Gastroesophageal sphincter (tissue), 4 donors: ENCODE measurements at regions not wholly inside any gene's neighbourhood (a gene's known extent, or its start where the extent isn't known, plus 50 kb on each side); places are given as distances from the start of the nearest gene placed in this dataset.

Experiments used
- ATAC-seq: fragments of 150-250 bp; one replicate; pipeline ENCODE4 v1.9.1; 2016; ENCODE audit warnings: mild to moderate bottlenecking, moderate library complexity
- H3K27ac ChIP-seq, 4 donors: fragments of 200-600 bp; sonication (generic) in 3 of 4; 1 replicate in 3 of 4; 2 replicates in 1 of 4; pipeline ENCODE4 v1.5.1; 2016 to 2019
- H3K27me3 ChIP-seq: fragments of 200-600 bp; sonication (generic); one replicate; pipeline ENCODE4 v1.5.1; 2019
- H3K36me3 ChIP-seq, 2 donors: fragments of 200-600 bp; sonication (generic); one replicate each; pipeline ENCODE4 v1.5.1; 2019; ENCODE audit warnings: control low read depth in 1 of 2
- H3K4me1 ChIP-seq, 3 donors: fragments of 200-600 bp; sonication (generic); 1 replicate in 2 of 3; 2 replicates in 1 of 3; pipeline ENCODE4 v1.5.1; 2016 to 2019; ENCODE audit warnings: control low read depth in 2 of 3
- H3K4me3 ChIP-seq, 2 donors: fragments of 200-600 bp; sonication (generic); one replicate each; pipeline ENCODE4 v1.5.1; 2019; ENCODE audit warnings: mild to moderate bottlenecking in 1 of 2, moderate library complexity in 1 of 2
- H3K9me3 ChIP-seq, 3 donors: fragments of 200-600 bp; sonication (generic); one replicate each; pipeline ENCODE4 v1.5.1; 2017 to 2019; ENCODE audit warnings: control low read depth in 2 of 3
- EP300 ChIP-seq: sonication (generic); formaldehyde crosslinking; IDR thresholded peaks from one replicate; pipeline ENCODE4 v1.6.1; 2017; ENCODE audit warnings: antibody characterized with exemption, mild to moderate bottlenecking
- POLR2A ChIP-seq, 2 donors: fragments of 450-650 bp; IDR thresholded peaks; one replicate each; pipeline ENCODE4 v1.6.1; 2017; ENCODE audit warnings: antibody characterized with exemption in 2 of 2, mild to moderate bottlenecking in 2 of 2, moderate library complexity in 1 of 2
- POLR2AphosphoS5 ChIP-seq: sonication (generic); formaldehyde crosslinking; IDR thresholded peaks from one replicate; pipeline ENCODE4 v1.6.1; 2017; ENCODE audit warnings: antibody characterized with exemption
- WGBS, 2 donors: methylation state at CpG; one replicate each; pipeline ENCODE4 v1.1.5; 2018; ENCODE audit warnings: low coverage in 1 of 2; 5-methylcytosine and 5-hydroxymethylcytosine counted together
- TF ChIP-seq, protein P1 (sequence below), 4 experiments: fragments of 200-600 bp in 2 of 4; fragments of 450-650 bp in 2 of 4; sonication (generic) in 1 of 4; IDR thresholded peaks; one replicate each; pipeline ENCODE4 v1.5.1; 2017 to 2019; ENCODE audit warnings: antibody characterized with exemption in 4 of 4, mild to moderate bottlenecking in 2 of 4, moderate library complexity in 2 of 4

DNA sequence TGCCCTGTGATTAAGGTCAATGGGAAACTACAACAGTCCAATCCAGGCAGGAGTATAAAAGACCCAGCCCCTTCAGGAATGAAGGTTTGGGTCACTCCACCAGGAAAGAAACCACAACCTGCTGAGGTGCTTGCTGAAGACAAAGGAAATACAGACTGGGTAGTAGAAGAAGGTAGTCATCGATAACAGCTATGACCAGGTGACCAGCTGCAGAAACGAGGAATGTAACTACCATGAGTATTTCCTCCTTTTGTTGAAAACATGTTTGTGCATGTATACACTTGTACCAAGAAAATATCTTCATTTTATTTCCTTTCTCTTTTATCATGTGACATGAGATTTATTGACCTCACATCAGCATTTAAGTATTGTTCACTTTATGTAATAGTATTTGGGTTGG, 409.1 kb downstream of the FOXG1 start:
- Histone ChIP-seq H3K4me1 (no peaks in the 10 kb centered on the region), H3K36me3 (no peaks in the 10 kb centered on the region), H3K27ac (no peak overlapping the region), H3K27me3 (no peaks in the 10 kb centered on the region), H3K9me3 (no peaks in the 10 kb centered on the region), H3K4me3 (no peak overlapping the region)
- no peak for TF ChIP-seq POLR2A (IDR thresholded peaks at IDR 0.05)
- no peak for TF ChIP-seq EP300
- TF ChIP-seq, protein P1, sequence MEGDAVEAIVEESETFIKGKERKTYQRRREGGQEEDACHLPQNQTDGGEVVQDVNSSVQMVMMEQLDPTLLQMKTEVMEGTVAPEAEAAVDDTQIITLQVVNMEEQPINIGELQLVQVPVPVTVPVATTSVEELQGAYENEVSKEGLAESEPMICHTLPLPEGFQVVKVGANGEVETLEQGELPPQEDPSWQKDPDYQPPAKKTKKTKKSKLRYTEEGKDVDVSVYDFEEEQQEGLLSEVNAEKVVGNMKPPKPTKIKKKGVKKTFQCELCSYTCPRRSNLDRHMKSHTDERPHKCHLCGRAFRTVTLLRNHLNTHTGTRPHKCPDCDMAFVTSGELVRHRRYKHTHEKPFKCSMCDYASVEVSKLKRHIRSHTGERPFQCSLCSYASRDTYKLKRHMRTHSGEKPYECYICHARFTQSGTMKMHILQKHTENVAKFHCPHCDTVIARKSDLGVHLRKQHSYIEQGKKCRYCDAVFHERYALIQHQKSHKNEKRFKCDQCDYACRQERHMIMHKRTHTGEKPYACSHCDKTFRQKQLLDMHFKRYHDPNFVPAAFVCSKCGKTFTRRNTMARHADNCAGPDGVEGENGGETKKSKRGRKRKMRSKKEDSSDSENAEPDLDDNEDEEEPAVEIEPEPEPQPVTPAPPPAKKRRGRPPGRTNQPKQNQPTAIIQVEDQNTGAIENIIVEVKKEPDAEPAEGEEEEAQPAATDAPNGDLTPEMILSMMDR (IDR thresholded peaks at IDR 0.05), result no peak
- TF ChIP-seq POLR2AphosphoS5, result no peak
- ATAC-seq, result no peak
- 96 to 100% methylated on average over 2 of the region's 2 CpGs for WGBS, 2 donors

DNA sequence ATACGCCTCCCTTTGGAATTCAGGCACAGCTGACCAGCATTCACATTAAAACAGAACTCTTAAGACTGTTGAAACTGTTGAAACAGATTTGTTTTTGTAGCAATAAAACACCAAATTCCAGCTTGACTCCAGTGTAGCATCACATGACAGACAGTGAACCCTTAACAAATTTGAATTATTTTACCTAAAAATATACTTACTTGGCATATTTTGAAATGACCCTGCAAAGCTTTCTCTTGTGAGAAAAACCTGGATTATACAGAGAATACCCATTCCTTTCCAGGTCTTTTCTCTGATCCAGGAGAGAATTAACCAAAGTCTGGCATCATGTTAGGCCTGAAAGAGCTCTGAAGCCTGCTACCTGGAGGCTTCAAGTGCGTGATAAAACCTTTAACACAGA, 410.3 kb downstream of the FOXG1 start:
- no peaks in the 10 kb centered on the region for H3K27me3 ChIP-seq
- ATAC-seq, result no peak
- TF ChIP-seq, protein P1 (IDR thresholded peaks at IDR 0.05), result no peak
- TF ChIP-seq EP300, result no peak
- TF ChIP-seq POLR2AphosphoS5, result no peak
- no peak for TF ChIP-seq POLR2A (IDR thresholded peaks at IDR 0.05)
- 95% methylated on average over 2 of the region's 2 CpGs for WGBS, 2 donors
- H3K36me3 ChIP-seq, result no peaks in the 10 kb centered on the region
- H3K27ac ChIP-seq, result no peak overlapping the region
- H3K4me1 ChIP-seq, result no peaks in the 10 kb centered on the region
- no peak overlapping the region for H3K4me3 ChIP-seq
- H3K9me3 ChIP-seq, result no peaks in the 10 kb centered on the region

DNA sequence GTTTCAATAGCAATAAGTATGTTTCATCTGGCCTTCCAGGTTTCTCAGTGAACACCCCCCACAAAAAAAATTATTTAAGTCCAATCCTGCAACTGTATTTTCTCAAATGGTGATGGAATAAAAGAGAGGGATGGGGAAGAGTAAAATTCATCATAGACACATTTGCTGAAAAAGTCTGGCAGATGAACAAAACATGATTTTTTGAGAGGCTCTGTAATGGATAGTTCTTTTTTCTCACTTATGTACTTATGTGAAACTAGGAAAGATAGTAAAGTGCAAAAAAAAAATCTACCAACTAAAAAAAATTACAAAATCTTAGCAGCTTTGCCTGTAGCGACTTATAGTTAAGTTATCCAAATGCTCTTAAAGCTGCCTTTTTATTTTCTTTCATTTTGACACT, 412.4 kb downstream of the FOXG1 start:
- Histone ChIP-seq H3K27me3 (no peaks in the 10 kb centered on the region), H3K4me3 (no peak overlapping the region), H3K36me3 (no peaks in the 10 kb centered on the region), H3K27ac (no peak overlapping the region), H3K4me1 (no peaks in the 10 kb centered on the region), H3K9me3 (no peaks in the 10 kb centered on the region)
- ATAC-seq, result no peak
- 63 to 89% methylated on average over 1 of the region's 1 CpG for WGBS, 2 donors
- TF ChIP-seq POLR2A (IDR thresholded peaks at IDR 0.05) (no peak), POLR2AphosphoS5 (no peak), EP300 (no peak)
- TF ChIP-seq, protein P1 (IDR thresholded peaks at IDR 0.05), result no peak

DNA sequence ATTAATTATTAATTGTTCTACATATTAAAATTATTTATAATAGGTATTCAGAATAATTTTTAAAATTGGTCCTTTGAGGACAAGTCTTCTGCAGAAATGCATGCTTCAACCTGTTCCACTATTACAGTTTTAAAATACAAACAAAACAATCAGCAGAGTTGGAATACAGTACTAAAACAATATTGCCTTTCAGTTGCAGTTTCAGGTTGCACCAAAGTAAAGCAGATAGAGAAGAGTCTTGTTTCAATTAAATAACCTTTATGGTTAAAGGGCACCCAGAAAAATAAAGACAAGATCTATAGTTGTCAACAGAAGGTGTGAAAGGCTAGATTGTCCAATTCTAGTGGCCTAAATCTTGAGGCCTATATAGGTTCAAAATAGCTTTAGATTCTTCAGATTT, 424.5 kb downstream of the FOXG1 start:
- no peak overlapping the region for H3K27ac ChIP-seq
- H3K36me3 ChIP-seq, result no peaks in the 10 kb centered on the region
- no peaks in the 10 kb centered on the region for H3K9me3 ChIP-seq
- ATAC-seq, result no peak
- H3K27me3 ChIP-seq, result no peaks in the 10 kb centered on the region
- H3K4me1 ChIP-seq, result no peaks in the 10 kb centered on the region
- no peak overlapping the region for H3K4me3 ChIP-seq
- TF ChIP-seq POLR2AphosphoS5, result no peak
- TF ChIP-seq POLR2A (IDR thresholded peaks at IDR 0.05), result no peak
- TF ChIP-seq, protein P1 (IDR thresholded peaks at IDR 0.05), result no peak
- no peak for TF ChIP-seq EP300

DNA sequence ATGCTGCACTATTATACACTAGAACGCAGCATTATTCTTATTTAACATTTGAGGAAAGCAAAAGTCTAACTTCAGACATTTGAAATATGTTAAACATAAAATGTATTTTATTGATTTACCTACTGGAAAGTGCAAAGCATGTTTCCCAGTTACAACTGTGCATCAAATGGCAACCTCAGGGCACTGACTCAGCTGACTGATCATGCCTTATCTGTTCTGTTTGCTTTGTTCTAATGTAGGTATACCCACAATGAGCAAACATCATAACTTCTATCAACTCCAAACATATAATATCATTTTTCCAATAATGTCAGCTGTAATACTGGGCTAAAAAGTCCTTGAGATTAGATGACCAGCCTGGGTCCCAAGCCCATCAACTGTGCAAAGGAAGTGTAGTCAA, 431.0 kb downstream of the FOXG1 start:
- Histone ChIP-seq H3K4me3 (no peak overlapping the region), H3K4me1 (no peaks in the 10 kb centered on the region), H3K9me3 (no peaks in the 10 kb centered on the region), H3K27ac (no peak overlapping the region), H3K36me3 (no peaks in the 10 kb centered on the region), H3K27me3 (no peaks in the 10 kb centered on the region)
- 94 to 100% methylated on average over 1 of the region's 1 CpG for WGBS, 2 donors
- ATAC-seq, result no peak
- TF ChIP-seq, protein P1 (IDR thresholded peaks at IDR 0.05), result no peak
- TF ChIP-seq POLR2A (IDR thresholded peaks at IDR 0.05) (no peak), POLR2AphosphoS5 (no peak), EP300 (no peak)
